Epithelial cell of prostate (primary cell): ENCODE measurements at regions not wholly inside any gene's neighbourhood (a gene's known extent, or its start where the extent isn't known, plus 50 kb on each side); places are given as distances from the start of the nearest gene placed in this dataset.
"Not testable (repeated sequence)": the region's sequence is repeated elsewhere in the genome, so short reads cannot be mapped to it uniquely, and the experiment has no call there.

Source experiments
- DNase-seq: peaks from one replicate; pipeline ENCODE4 v3.0.0-alpha.2; 2011; ENCODE audit warnings: low read depth, low spot score
- H3K27ac ChIP-seq: fragments of 450-650 bp; 2 replicates; pipeline ENCODE4 v1.5.1; 2017; ENCODE audit warnings: mild to moderate bottlenecking

GRCh38 chr6:27854421-27854820, 57.8 kb downstream of the OR2B2 start:
- no peak for DNase-seq
- H3K27ac ChIP-seq: no peak overlapping the region

GRCh38 chr6:27851440-27851839, 60.8 kb downstream of the OR2B2 start:
- no peak overlapping the region for H3K27ac ChIP-seq
- no peak for DNase-seq

- DNase-seq, H3K27ac ChIP-seq: not testable (repeated sequence)
These were observed 63.2 kb downstream of the OR2B2 start for GRCh38 chr6:27849001-27849400.

- no peak overlapping the region for H3K27ac ChIP-seq
- no peak for DNase-seq
These were observed 64.5 kb downstream of the OR2B2 start for GRCh38 chr6:27847706-27848105.

- no peak overlapping the region for H3K27ac ChIP-seq
- DNase-seq: no peak
These were observed 71.6 kb downstream of the OR2B2 start for GRCh38 chr6:27840572-27840971.

GRCh38 chr6:27839626-27840475, 72.3 kb downstream of the OR2B2 start:
- DNase-seq: no peak
- peak overlapping the region; percentile 91 for H3K27ac ChIP-seq

GRCh38 chr6:27838945-27839625, 73.1 kb downstream of the OR2B2 start:
- no peak for DNase-seq

GRCh38 chr6:27838058-27838944, 73.9 kb downstream of the OR2B2 start:
- peak; percentile 96 for DNase-seq
- peak overlapping the region; percentile 91 for H3K27ac ChIP-seq

More at GRCh38 chr6:27838945-27839625, 73.1 kb downstream of the OR2B2 start:
- peak overlapping the region; percentile 91 for H3K27ac ChIP-seq

- DNase-seq: no peak
- peak overlapping the region; percentile 91 for H3K27ac ChIP-seq
These were observed 74.6 kb downstream of the OR2B2 start for GRCh38 chr6:27837625-27838057.

GRCh38 chr6:27836783-27837624, 75.2 kb downstream of the OR2B2 start:
- DNase-seq: peak; percentile 57
- peak overlapping the region; percentile 91 for H3K27ac ChIP-seq

- DNase-seq: no peak
- H3K27ac ChIP-seq: peak overlapping the region; percentile 91
These were observed 75.9 kb downstream of the OR2B2 start for GRCh38 chr6:27836141-27836782.

- no peak overlapping the region for H3K27ac ChIP-seq
- no peak for DNase-seq
These were observed 77.2 kb downstream of the OR2B2 start for GRCh38 chr6:27834879-27835549.

- no peak overlapping the region for H3K27ac ChIP-seq
These were observed 77.8 kb downstream of the OR2B2 start for GRCh38 chr6:27834384-27834783.

GRCh38 chr6:27831434-27832081, 80.6 kb downstream of the OR2B2 start:
- DNase-seq: not testable (repeated sequence)
- H3K27ac ChIP-seq: peak overlapping the region; percentile 67

More at GRCh38 chr6:27834384-27834783, 77.8 kb downstream of the OR2B2 start:
- no peak for DNase-seq

GRCh38 chr6:27830600-27831433, 81.4 kb downstream of the OR2B2 start:
- peak overlapping the region; percentile 67 for H3K27ac ChIP-seq
- DNase-seq: not testable (repeated sequence)

GRCh38 chr6:27830212-27830599, 82.0 kb downstream of the OR2B2 start:
- H3K27ac ChIP-seq: peak overlapping the region; percentile 67
- no peak for DNase-seq
